Loucy (cell line): ENCODE measurements at regions not wholly inside any gene's neighbourhood (a gene's known extent, or its start where the extent isn't known, plus 50 kb on each side); places are given as distances from the start of the nearest gene placed in this dataset.

Experiments
- H2AFZ ChIP-seq: fragments of 200-600 bp; sonication (generic); 2 replicates; pipeline ENCODE4 v1.6.0; 2016; ENCODE audit warnings: antibody characterized with exemption, mild to moderate bottlenecking, low read length, moderate library complexity
- H3F3A ChIP-seq: fragments of 200-600 bp; 2 replicates; pipeline ENCODE4 v1.6.0; 2016; ENCODE audit warnings: antibody characterized with exemption, low read depth, mild to moderate bottlenecking
- H3K27me3 ChIP-seq: fragments of 200-600 bp; sonication (generic); 2 replicates; pipeline ENCODE4 v1.6.1; 2014; ENCODE audit warnings: low read length, mild to moderate bottlenecking; ENCODE audit not compliant: insufficient read depth, poor library complexity, severe bottlenecking
- H3K36me3 ChIP-seq: fragments of 200-600 bp; sonication (generic); 2 replicates; pipeline ENCODE4 v1.6.1; 2016; ENCODE audit warnings: low read length; ENCODE audit not compliant: insufficient read depth
- H3K4me1 ChIP-seq: fragments of 200-600 bp; sonication (generic); 2 replicates; pipeline ENCODE4 v1.5.1; 2014; ENCODE audit warnings: low read length, mild to moderate bottlenecking; ENCODE audit not compliant: insufficient read depth, poor library complexity, severe bottlenecking
- H3K4me2 ChIP-seq: fragments of 200-600 bp; sonication (generic); 2 replicates; pipeline ENCODE4 v1.6.0; 2014; ENCODE audit warnings: antibody characterized with exemption, low read length, low read depth, mild to moderate bottlenecking; ENCODE audit not compliant: poor library complexity, severe bottlenecking
- H3K4me3 ChIP-seq: fragments of 200-600 bp; sonication (generic); 2 replicates; pipeline ENCODE4 v1.5.1; 2014; ENCODE audit warnings: low read length, mild to moderate bottlenecking, mixed read lengths; ENCODE audit not compliant: poor library complexity, severe bottlenecking
- H3K79me2 ChIP-seq: fragments of 200-600 bp; sonication (generic); 2 replicates; pipeline ENCODE4 v1.6.1; 2014; ENCODE audit warnings: low read length; ENCODE audit not compliant: insufficient read depth
- H3K9ac ChIP-seq: fragments of 200-600 bp; sonication (generic); 2 replicates; pipeline ENCODE4 v1.6.0; 2014; ENCODE audit warnings: mild to moderate bottlenecking, low read depth, low read length, moderate library complexity; ENCODE audit not compliant: poor library complexity, severe bottlenecking
- H3K9me2 ChIP-seq: fragments of 200-600 bp; sonication (generic); replicated peaks from 2 replicates; pipeline ENCODE4 v1.6.1; 2016; ENCODE audit warnings: low read depth, low read length, mixed read lengths
- H3K9me3 ChIP-seq: fragments of 200-600 bp; sonication (generic); 2 replicates; pipeline ENCODE4 v1.6.1; 2014; ENCODE audit warnings: mild to moderate bottlenecking, antibody characterized with exemption, low read length, low read depth; ENCODE audit not compliant: insufficient read depth
- H4K20me1 ChIP-seq: fragments of 200-600 bp; sonication (generic); 2 replicates; pipeline ENCODE4 v1.6.0; 2014; ENCODE audit warnings: antibody characterized with exemption, low read length, mild to moderate bottlenecking; ENCODE audit not compliant: insufficient read depth, poor library complexity, severe bottlenecking
- EZH2phosphoT487 ChIP-seq: fragments of 200-600 bp; IDR thresholded peaks from 2 replicates; pipeline ENCODE4 v1.6.1; 2018; ENCODE audit warnings: antibody characterized with exemption, mild to moderate bottlenecking, moderate library complexity, borderline replicate concordance
- TF ChIP-seq, protein P1 (sequence below): fragments of 200-600 bp; sonication (generic); conservative IDR thresholded peaks from 2 replicates; pipeline ENCODE4 v1.5.1; 2014; ENCODE audit warnings: mild to moderate bottlenecking, antibody characterized with exemption, low read length

DNA sequence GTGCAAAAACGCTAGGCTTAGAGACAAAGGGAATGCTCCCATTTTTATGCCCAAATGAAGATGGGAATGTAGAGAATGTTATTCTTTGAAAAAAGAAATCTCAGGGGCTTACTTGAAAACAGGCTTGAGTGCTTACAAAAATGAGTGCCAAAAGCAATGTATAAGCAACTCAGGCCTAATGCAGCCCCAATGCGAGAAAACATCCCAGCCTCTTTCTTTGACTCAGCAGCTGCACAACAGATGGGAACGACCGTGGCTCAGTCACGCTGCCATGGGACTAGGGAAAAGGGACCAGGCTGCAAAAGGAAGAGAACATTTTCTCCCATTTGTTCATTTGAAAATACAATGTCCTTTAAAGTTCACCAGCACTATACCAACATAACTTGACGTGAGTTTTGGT lies 246.4 kb upstream of the LRIG1 start:
- no peaks in the 10 kb centered on the region for H3K4me1 ChIP-seq
- no peaks in the 10 kb centered on the region for H3F3A ChIP-seq
- H3K9me2 ChIP-seq, result no peaks in the 10 kb centered on the region
- no peak overlapping the region for H3K4me2 ChIP-seq
- no peaks in the 10 kb centered on the region for H3K27me3 ChIP-seq
- H3K36me3 ChIP-seq, result no peaks in the 10 kb centered on the region
- H3K79me2 ChIP-seq, result no peaks in the 10 kb centered on the region
- no peaks in the 10 kb centered on the region for H4K20me1 ChIP-seq
- no peaks in the 10 kb centered on the region for H3K9me3 ChIP-seq
- H3K4me3 ChIP-seq, result no peak overlapping the region
- no peak overlapping the region for H3K9ac ChIP-seq
- TF ChIP-seq, protein P1, sequence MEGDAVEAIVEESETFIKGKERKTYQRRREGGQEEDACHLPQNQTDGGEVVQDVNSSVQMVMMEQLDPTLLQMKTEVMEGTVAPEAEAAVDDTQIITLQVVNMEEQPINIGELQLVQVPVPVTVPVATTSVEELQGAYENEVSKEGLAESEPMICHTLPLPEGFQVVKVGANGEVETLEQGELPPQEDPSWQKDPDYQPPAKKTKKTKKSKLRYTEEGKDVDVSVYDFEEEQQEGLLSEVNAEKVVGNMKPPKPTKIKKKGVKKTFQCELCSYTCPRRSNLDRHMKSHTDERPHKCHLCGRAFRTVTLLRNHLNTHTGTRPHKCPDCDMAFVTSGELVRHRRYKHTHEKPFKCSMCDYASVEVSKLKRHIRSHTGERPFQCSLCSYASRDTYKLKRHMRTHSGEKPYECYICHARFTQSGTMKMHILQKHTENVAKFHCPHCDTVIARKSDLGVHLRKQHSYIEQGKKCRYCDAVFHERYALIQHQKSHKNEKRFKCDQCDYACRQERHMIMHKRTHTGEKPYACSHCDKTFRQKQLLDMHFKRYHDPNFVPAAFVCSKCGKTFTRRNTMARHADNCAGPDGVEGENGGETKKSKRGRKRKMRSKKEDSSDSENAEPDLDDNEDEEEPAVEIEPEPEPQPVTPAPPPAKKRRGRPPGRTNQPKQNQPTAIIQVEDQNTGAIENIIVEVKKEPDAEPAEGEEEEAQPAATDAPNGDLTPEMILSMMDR, result no peak
- no peak for TF ChIP-seq EZH2phosphoT487
- no peak overlapping the region for H2AFZ ChIP-seq

DNA sequence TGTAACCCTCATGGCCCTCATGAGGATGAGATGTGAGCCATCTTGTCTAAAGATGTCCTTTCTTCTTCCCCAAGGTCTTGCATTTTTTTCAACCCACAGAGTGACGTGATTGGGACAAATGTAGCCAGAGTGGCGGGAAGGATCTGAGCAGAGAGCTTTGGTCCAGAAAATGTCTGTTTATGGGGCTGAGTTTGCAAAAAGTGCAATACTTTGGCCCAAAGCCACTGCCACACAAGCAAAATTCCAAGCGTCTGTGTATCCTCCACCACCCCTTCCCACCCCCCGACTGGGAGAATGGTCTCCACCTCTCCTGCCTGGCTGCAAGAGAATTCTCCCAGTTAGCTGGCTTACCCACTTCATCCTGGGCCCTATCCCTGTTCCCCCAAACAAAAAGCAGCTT lies 246.9 kb upstream of the LRIG1 start:
- H3K9me3 ChIP-seq, result no peaks in the 10 kb centered on the region
- H3K9ac ChIP-seq, result no peak overlapping the region
- H3K79me2 ChIP-seq, result no peaks in the 10 kb centered on the region

DNA sequence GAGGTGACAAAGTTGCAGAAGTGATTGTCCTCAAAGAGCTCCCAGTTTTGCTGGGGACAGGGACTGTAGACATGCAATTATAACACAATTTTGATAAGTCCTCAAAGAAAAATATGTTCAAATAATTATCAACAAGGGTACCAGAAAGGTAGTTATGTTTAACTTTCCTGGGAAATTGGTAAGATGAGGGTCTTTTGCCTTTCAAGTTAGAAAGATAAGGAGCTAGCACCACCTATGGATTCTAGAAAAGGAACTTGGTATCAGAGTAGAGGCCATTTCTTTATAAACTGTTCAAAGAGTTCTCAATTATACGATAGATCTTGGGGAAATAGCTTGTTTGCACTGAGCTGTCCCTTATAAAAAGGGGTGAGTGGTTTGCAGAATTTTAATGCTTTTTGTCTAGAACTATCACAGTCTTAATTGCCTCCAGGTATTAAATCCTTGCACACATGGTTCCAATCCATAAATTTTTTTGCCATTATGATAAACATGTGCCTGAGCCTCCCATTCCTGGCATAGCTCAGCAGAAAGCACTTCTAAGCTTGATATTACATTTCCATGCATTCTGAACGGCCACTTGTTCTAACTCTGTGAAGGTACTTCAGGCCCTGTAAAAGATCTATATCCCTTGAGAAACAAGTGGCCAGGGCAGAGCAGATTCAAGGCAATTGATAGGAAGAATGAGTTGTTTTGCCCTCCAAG lies 247.5 kb upstream of the LRIG1 start:
- TF ChIP-seq, protein P1, result no peak
- TF ChIP-seq EZH2phosphoT487, result no peak
- Histone ChIP-seq H3K4me3 (no peak overlapping the region), H3K4me1 (no peaks in the 10 kb centered on the region), H3K27me3 (no peaks in the 10 kb centered on the region), H3K9me2 (no peaks in the 10 kb centered on the region), H4K20me1 (no peaks in the 10 kb centered on the region), H3K4me2 (no peak overlapping the region), H3K36me3 (no peaks in the 10 kb centered on the region), H3K9ac (no peak overlapping the region), H3K9me3 (no peaks in the 10 kb centered on the region), H3K79me2 (no peaks in the 10 kb centered on the region), H2AFZ (no peak overlapping the region), H3F3A (no peaks in the 10 kb centered on the region)

More for the DNA sequence above, 246.9 kb upstream of the LRIG1 start:
- no peaks in the 10 kb centered on the region for H3K36me3 ChIP-seq
- no peak overlapping the region for H2AFZ ChIP-seq
- no peak overlapping the region for H3K4me2 ChIP-seq
- no peaks in the 10 kb centered on the region for H3F3A ChIP-seq
- H4K20me1 ChIP-seq, result no peaks in the 10 kb centered on the region
- TF ChIP-seq EZH2phosphoT487, result no peak
- TF ChIP-seq, protein P1, result no peak
- H3K27me3 ChIP-seq, result no peaks in the 10 kb centered on the region
- H3K4me3 ChIP-seq, result no peak overlapping the region
- H3K9me2 ChIP-seq, result no peaks in the 10 kb centered on the region
- H3K4me1 ChIP-seq, result no peaks in the 10 kb centered on the region
